Epithelial cell of esophagus (primary cell): ENCODE measurements at regions not wholly inside any gene's neighbourhood (a gene's known extent, or its start where the extent isn't known, plus 50 kb on each side); places are given as distances from the start of the nearest gene placed in this dataset.
"Not testable (repeated sequence)": the region's sequence is repeated elsewhere in the genome, so short reads cannot be mapped to it uniquely, and the experiment has no call there.

Experiments
- DNase-seq: peaks from one replicate; pipeline ENCODE4 v3.0.0; 2010; ENCODE audit warnings: low read depth
- H3K4me3 ChIP-seq: 2 replicates; pipeline ENCODE4 v1.5.1; 2011; ENCODE audit warnings: mild to moderate bottlenecking, low read length, control low read depth
- TF ChIP-seq, protein P1 (sequence below): IDR thresholded peaks from 2 replicates; pipeline ENCODE4 v1.5.1; 2011; ENCODE audit warnings: low read depth, mild to moderate bottlenecking, low read length, control low read depth, inconsistent platforms; ENCODE audit not compliant: insufficient read depth; ENCODE audit errors: missing control alignments

DNA sequence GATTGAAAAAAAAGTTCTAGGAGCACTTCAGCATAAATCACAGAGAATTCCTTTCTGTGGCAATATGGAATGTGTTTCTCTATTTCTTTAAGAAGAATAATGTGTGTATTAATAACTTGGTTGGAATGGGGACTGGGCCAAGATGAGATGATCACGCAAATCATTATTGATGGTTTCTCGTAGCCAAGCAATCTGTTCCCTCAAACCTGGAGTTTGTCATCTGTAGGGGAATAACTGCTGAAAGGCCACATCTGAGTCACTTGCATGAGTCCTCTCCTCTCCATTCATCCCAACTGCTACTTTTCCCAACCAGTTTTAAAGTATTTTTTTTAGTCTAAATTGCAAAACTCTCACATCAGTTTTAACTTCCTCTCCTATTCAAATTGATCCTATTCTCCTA, 480.4 kb downstream of the PLPP3 start:
- H3K4me3 ChIP-seq: no peak overlapping the region
- DNase-seq: no peak
- TF ChIP-seq, protein P1, sequence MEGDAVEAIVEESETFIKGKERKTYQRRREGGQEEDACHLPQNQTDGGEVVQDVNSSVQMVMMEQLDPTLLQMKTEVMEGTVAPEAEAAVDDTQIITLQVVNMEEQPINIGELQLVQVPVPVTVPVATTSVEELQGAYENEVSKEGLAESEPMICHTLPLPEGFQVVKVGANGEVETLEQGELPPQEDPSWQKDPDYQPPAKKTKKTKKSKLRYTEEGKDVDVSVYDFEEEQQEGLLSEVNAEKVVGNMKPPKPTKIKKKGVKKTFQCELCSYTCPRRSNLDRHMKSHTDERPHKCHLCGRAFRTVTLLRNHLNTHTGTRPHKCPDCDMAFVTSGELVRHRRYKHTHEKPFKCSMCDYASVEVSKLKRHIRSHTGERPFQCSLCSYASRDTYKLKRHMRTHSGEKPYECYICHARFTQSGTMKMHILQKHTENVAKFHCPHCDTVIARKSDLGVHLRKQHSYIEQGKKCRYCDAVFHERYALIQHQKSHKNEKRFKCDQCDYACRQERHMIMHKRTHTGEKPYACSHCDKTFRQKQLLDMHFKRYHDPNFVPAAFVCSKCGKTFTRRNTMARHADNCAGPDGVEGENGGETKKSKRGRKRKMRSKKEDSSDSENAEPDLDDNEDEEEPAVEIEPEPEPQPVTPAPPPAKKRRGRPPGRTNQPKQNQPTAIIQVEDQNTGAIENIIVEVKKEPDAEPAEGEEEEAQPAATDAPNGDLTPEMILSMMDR: no peak

DNA sequence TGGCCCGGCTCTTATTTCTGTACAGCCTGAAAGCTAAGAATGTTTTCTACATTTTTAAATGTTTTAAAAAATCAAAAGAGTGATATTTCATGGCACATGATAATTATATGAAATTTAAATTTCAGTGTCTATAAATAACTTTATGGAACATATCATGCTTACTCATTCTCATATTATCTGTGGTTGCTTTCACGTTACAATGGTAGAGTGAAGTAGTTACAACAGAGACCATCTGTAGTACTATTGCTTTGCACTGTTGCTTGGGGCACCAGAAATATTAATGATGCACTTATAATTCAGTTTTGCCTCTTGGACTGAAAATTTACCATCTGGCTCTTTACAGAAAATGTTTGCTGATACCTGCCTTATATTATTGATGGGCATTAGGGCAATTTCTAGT, 481.6 kb downstream of the PLPP3 start:
- TF ChIP-seq, protein P1: no peak
- no peak for DNase-seq
- H3K4me3 ChIP-seq: no peak overlapping the region

DNA sequence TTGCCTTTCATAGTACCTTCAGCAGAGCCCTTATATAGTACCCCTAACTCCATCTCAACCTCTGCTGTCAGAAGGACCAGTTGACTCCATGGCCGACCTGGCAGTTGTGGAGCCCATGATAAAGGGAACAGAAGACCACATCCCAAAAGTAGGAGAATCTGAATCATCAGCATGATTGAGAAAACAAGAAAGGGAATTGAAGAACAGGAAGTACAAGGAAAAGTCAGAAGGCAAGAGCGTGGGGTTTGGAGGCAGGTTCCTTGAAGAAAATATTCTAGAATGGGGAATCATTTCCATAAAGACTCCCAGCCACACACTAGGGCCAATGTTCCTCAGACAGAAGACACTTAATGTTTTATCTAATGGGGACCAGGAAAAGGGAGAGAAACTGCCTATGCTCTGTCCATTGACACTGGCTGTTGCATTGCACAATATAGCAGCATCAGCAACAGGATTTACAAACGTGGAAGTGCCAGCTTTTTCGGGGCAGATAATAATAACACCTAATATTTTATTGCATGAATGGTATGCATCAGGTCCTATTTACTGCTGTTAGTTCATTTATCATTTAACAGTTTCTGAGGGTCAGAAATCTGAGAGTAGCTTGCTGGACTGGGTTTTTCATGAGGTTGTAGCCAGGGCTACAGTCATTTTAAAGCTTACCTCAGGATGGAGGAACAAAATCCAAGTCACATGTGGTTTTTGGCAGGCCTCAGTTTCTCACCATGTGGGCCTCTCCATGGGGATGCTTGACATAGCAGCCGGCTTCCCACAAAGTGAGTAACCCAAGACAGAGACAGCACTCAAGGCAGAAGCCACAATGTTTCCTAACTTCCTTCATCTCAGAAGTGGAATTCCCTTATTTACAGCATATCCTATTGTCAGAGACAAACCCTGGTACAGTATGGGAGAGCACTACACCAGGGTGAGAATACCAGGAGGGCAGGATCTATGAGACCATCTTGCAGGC, 483.4 kb downstream of the PLPP3 start:
- TF ChIP-seq, protein P1: no peak
- no peak for DNase-seq

DNA sequence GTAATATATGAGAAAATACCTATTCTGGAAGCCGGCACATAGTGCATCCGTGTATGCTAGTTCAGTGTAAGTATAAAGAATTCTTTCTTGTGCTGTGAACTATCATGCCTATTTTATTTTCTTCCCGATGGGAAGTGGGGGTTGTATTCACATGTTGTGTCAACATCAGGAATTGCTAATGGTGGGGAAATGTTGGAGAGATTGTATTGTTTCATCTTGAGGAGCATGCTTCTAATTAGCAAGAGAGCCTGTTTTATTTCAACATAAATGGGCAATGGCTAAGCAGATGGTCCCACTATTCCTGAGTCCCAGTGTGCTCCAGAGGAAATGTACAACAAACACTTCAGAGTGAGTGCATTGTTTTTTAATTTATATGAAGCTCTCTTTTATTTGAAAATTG, 485.2 kb downstream of the PLPP3 start:
- no peak for DNase-seq
- no peak overlapping the region for H3K4me3 ChIP-seq
- TF ChIP-seq, protein P1: no peak

More for the DNA sequence above, 483.4 kb downstream of the PLPP3 start:
- no peak overlapping the region for H3K4me3 ChIP-seq

- DNase-seq: no peak
- no peak overlapping the region for H3K4me3 ChIP-seq
- TF ChIP-seq, protein P1: no peak
Measured at GRCh38 chr1:56092684-56093570, 486.4 kb downstream of the PLPP3 start.

DNA sequence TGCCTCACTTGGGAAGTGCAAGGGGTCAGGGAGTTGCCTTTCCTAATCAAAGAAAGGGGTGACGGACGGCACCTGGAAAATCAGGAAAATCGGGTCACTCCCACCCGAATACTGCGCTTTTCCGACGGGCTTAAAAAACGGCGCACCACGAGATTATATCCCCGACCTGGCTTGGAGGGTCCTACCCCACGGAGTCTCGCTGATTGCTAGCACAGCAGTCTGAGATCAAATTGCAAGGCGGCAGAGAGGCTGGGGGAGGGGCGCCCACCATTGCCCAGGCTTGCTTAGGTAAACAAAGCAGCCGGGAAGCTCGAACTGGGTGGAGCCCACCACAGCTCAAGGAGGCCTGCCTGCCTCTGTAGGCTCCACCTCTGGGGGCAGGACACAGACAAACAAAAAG, 489.5 kb downstream of the PLPP3 start:
- not testable (repeated sequence) for DNase-seq, H3K4me3 ChIP-seq

- DNase-seq: no peak
- TF ChIP-seq, protein P1: no peak
- H3K4me3 ChIP-seq: no peak overlapping the region
Measured at GRCh38 chr1:56084246-56084645, 495.1 kb downstream of the PLPP3 start.
